ENCODE measurements at regions not wholly inside any gene's neighbourhood (a gene's known extent, or its start where the extent isn't known, plus 50 kb on each side); places are given as distances from the start of the nearest gene placed in this dataset.

DNA sequence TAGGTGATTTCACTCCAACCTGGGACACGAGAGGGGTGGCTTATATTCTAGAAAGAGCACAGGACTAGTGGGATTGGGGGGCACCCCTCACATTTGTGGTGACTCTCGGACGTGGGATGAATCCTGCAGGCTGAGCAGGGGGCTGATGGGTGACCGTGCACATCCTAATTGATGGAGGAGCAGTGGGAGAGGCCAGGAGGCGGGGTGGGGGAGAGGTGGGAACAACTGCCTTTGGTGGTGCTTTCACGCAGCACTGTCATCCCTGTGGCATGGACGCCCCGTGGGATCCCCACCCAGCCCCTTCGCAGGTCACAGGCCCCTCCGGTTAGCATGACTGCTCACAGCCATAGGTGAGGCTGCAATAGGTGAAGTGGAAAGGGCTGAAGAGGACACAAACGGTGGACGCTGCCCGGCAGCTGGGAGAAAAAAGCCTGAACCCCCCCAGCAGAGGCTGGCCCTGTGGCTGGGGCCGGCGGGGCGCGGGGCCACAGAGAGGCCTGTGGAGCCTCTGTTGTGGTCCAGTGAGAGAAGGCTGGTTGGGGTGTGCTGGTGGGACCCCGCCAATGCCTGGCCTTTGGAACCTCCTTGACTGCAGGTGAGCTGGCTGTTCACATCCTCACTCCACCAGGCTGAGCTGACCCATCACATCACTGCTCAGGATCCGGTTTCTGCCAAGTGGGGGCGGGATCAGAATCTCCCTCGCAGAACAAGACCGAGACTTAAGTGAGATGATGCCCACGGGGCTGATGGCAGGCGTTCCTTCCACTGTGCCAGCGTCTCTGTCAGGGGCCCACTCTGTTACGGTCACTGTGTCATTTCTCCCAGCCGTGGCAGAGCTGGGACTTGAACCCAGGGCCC lies 325.4 kb downstream of the TEX29 start:
- Mint-ChIP-seq H3K36me3 (ENCODE audit: low read depth, unreplicated experiment) (no peaks in the 10 kb centered on the region), H3K4me3 (ENCODE audit: unreplicated experiment) (no peak overlapping the region), H3K9me3 (ENCODE audit: unreplicated experiment) (peaks cover 2% of the 10 kb centered on the region), H3K4me1 (ENCODE audit: low read depth, unreplicated experiment) (no peaks in the 10 kb centered on the region), H3K27me3 (ENCODE audit: low read depth, unreplicated experiment) (peaks cover 44% of the 10 kb centered on the region), H3K27ac (ENCODE audit: unreplicated experiment) (no peak overlapping the region)
- DNase-seq (ENCODE audit: low read depth) = no peak
- no peaks in the 10 kb centered on the region for H3K36me3 ChIP-seq (ENCODE audit: insufficient read depth, low read length)
- H3K4me3 ChIP-seq (ENCODE audit: insufficient read depth, low read depth, low read length) = no peak overlapping the region
- no peak overlapping the region for H2AFZ ChIP-seq (ENCODE audit: low read depth, low read length)
- no peak overlapping the region for H3K4me2 ChIP-seq (ENCODE audit: low read length)
- no peak overlapping the region for H3K27ac ChIP-seq (ENCODE audit: low read depth, low read length)
- TF ChIP-seq, protein P1, sequence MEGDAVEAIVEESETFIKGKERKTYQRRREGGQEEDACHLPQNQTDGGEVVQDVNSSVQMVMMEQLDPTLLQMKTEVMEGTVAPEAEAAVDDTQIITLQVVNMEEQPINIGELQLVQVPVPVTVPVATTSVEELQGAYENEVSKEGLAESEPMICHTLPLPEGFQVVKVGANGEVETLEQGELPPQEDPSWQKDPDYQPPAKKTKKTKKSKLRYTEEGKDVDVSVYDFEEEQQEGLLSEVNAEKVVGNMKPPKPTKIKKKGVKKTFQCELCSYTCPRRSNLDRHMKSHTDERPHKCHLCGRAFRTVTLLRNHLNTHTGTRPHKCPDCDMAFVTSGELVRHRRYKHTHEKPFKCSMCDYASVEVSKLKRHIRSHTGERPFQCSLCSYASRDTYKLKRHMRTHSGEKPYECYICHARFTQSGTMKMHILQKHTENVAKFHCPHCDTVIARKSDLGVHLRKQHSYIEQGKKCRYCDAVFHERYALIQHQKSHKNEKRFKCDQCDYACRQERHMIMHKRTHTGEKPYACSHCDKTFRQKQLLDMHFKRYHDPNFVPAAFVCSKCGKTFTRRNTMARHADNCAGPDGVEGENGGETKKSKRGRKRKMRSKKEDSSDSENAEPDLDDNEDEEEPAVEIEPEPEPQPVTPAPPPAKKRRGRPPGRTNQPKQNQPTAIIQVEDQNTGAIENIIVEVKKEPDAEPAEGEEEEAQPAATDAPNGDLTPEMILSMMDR (IDR thresholded peaks at IDR 0.05; ENCODE audit: insufficient read depth, low read depth, low read length) = no peak
- no peak for TF ChIP-seq EZH2 (IDR thresholded peaks at IDR 0.05; ENCODE audit: insufficient read depth, low read length)
- no peaks in the 10 kb centered on the region for H3K9me3 ChIP-seq (ENCODE audit: insufficient read depth, low read depth, low read length)
- H4K20me1 ChIP-seq (ENCODE audit: insufficient read depth, low read length) = no peaks in the 10 kb centered on the region
- no peak overlapping the region for H3K9ac ChIP-seq (ENCODE audit: low read length)
- H3K27me3 ChIP-seq (ENCODE audit: insufficient read depth, low read length) = no peaks in the 10 kb centered on the region
- H3K79me2 ChIP-seq (ENCODE audit: insufficient read depth, low read length) = no peaks in the 10 kb centered on the region
- no peak for FAIRE-seq
- no peaks in the 10 kb centered on the region for H3K4me1 ChIP-seq (ENCODE audit: insufficient read depth, low read length)

DNA sequence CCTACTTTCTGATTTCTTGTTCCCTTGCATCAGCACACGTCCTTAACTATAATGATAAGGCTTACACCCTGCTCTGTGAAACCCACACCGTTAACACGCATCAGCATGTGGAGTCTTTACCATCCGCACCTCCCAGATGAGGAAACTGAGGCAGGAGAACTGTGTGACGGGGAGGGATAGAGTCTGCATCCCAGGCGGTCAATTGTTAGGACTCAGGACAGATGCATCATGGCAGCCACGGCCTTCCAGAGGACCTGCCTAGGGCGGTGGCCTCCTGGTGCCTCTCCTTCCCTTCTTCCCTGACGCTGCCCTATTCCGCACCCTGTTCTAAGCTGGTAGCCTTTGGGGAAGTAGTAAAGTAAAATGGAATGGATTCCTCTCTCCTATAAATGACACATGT lies 326.0 kb downstream of the TEX29 start:
- Histone ChIP-seq H3K36me3 (ENCODE audit: insufficient read depth, low read length) (no peaks in the 10 kb centered on the region), H3K27ac (ENCODE audit: low read depth, low read length) (no peak overlapping the region), H4K20me1 (ENCODE audit: insufficient read depth, low read length) (no peaks in the 10 kb centered on the region), H3K79me2 (ENCODE audit: insufficient read depth, low read length) (no peaks in the 10 kb centered on the region), H2AFZ (ENCODE audit: low read depth, low read length) (no peak overlapping the region), H3K4me1 (ENCODE audit: insufficient read depth, low read length) (no peaks in the 10 kb centered on the region), H3K4me2 (ENCODE audit: low read length) (no peak overlapping the region), H3K27me3 (ENCODE audit: insufficient read depth, low read length) (no peaks in the 10 kb centered on the region), H3K9me3 (ENCODE audit: insufficient read depth, low read depth, low read length) (no peaks in the 10 kb centered on the region), H3K4me3 (ENCODE audit: insufficient read depth, low read depth, low read length) (no peak overlapping the region), H3K9ac (ENCODE audit: low read length) (no peak overlapping the region)
- Mint-ChIP-seq H3K9me3 (ENCODE audit: unreplicated experiment) (peaks cover 2% of the 10 kb centered on the region), H3K4me1 (ENCODE audit: low read depth, unreplicated experiment) (no peaks in the 10 kb centered on the region), H3K4me3 (ENCODE audit: unreplicated experiment) (no peak overlapping the region), H3K27ac (ENCODE audit: unreplicated experiment) (no peak overlapping the region), H3K36me3 (ENCODE audit: low read depth, unreplicated experiment) (no peaks in the 10 kb centered on the region), H3K27me3 (ENCODE audit: low read depth, unreplicated experiment) (peaks cover 38% of the 10 kb centered on the region)
- FAIRE-seq (no peak), DNase-seq (ENCODE audit: low read depth) (no peak)
- TF ChIP-seq EZH2 (IDR thresholded peaks at IDR 0.05; ENCODE audit: insufficient read depth, low read length) = no peak
- TF ChIP-seq, protein P1 (IDR thresholded peaks at IDR 0.05; ENCODE audit: insufficient read depth, low read depth, low read length) = no peak

- H3K9me3 Mint-ChIP-seq (ENCODE audit: unreplicated experiment) = peaks cover 2% of the 10 kb centered on the region
- Histone ChIP-seq H3K4me2 (ENCODE audit: low read length) (no peak overlapping the region), H3K27ac (ENCODE audit: low read depth, low read length) (no peak overlapping the region), H3K27me3 (ENCODE audit: insufficient read depth, low read length) (no peaks in the 10 kb centered on the region), H2AFZ (ENCODE audit: low read depth, low read length) (no peak overlapping the region), H3K79me2 (ENCODE audit: insufficient read depth, low read length) (no peaks in the 10 kb centered on the region), H3K4me1 (ENCODE audit: insufficient read depth, low read length) (no peaks in the 10 kb centered on the region), H3K9ac (ENCODE audit: low read length) (no peak overlapping the region), H3K36me3 (ENCODE audit: insufficient read depth, low read length) (no peaks in the 10 kb centered on the region), H3K4me3 (ENCODE audit: insufficient read depth, low read depth, low read length) (no peak overlapping the region), H3K9me3 (ENCODE audit: insufficient read depth, low read depth, low read length) (no peaks in the 10 kb centered on the region), H4K20me1 (ENCODE audit: insufficient read depth, low read length) (no peaks in the 10 kb centered on the region)
- no peaks in the 10 kb centered on the region for H3K36me3 Mint-ChIP-seq (ENCODE audit: low read depth, unreplicated experiment)
- DNase-seq (ENCODE audit: low read depth) (no peak), FAIRE-seq (no peak)
- TF ChIP-seq EZH2 (IDR thresholded peaks at IDR 0.05; ENCODE audit: insufficient read depth, low read length) = no peak
- TF ChIP-seq, protein P1 (IDR thresholded peaks at IDR 0.05; ENCODE audit: insufficient read depth, low read depth, low read length) = no peak
- H3K4me1 Mint-ChIP-seq (ENCODE audit: low read depth, unreplicated experiment) = no peaks in the 10 kb centered on the region
- no peak overlapping the region for H3K27ac Mint-ChIP-seq (ENCODE audit: unreplicated experiment)
- H3K27me3 Mint-ChIP-seq (ENCODE audit: low read depth, unreplicated experiment) = peaks cover 34% of the 10 kb centered on the region
- no peak overlapping the region for H3K4me3 Mint-ChIP-seq (ENCODE audit: unreplicated experiment)
These were observed 328.4 kb downstream of the TEX29 start for GRCh38 chr13:111648885-111649284.
